ENCODE measurements at regions not wholly inside any gene's neighbourhood (a gene's known extent, or its start where the extent isn't known, plus 50 kb on each side); places are given as distances from the start of the nearest gene placed in this dataset.

DNA sequence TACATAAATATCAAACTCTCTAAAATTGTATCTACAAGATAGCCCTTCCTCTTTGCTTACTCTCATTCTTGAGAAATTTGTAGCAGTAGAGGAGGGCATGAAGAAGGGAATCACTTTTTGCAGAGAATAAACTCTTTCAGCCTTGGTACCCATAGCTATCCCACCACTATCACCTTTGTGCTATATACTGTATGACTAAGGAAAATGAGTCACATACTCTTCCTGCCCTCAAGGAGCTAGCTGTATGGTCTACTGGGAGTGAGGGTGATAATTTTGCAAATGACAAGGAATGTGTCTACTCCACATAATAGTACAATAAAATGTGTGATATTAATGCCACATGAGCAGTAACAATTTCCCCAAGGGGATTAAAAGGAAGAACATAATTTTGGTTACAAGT lies 184.6 kb upstream of the WSB1 start:
- Histone ChIP-seq H4K8ac (ENCODE audit: low read length) (no peak overlapping the region), H2BK12ac (ENCODE audit: low read length in 2 of 2) (no peak overlapping the region), H2BK15ac (ENCODE audit: low read depth, poor library complexity, severe bottlenecking) (no peak overlapping the region), H3K23ac (ENCODE audit: low read length in 2 of 2) (no peak overlapping the region), H3K9ac (ENCODE audit: low read length) (no peak overlapping the region), H3K4me3 (ENCODE audit: insufficient read depth in 1 of 2, low read depth in 1 of 2, low read length in 2 of 2) (no peak overlapping the region), H3K9me3 (ENCODE audit: control insufficient read depth, low read length) (no peaks in the 10 kb centered on the region), H2AFZ (ENCODE audit: low read depth, low read length) (no peak overlapping the region), H3K18ac (ENCODE audit: low read depth in 1 of 2, low read length in 2 of 2) (no peak overlapping the region), H3K14ac (ENCODE audit: low read length in 2 of 2) (no peak overlapping the region), H3K79me1 (replicated peaks; ENCODE audit: low read length, poor library complexity, severe bottlenecking) (no peaks in the 10 kb centered on the region), H2BK5ac (ENCODE audit: low read depth, low read length, poor library complexity, severe bottlenecking) (no peak overlapping the region), H3K27ac (ENCODE audit: low read length, poor library complexity, severe bottlenecking) (no peak overlapping the region), H2AK5ac (ENCODE audit: low read length, severe bottlenecking) (no peak overlapping the region), H3K27me3 (ENCODE audit: control insufficient read depth in 1 of 2, insufficient read depth in 1 of 2, low read length in 2 of 2) (no peaks in the 10 kb centered on the region), H3K4ac (ENCODE audit: low read depth in 1 of 2, low read length in 2 of 2) (no peak overlapping the region), H3K36me3 (ENCODE audit: control insufficient read depth in 1 of 2, insufficient read depth in 2 of 2, low read depth in 1 of 2, low read length in 2 of 2) (no peaks in the 10 kb centered on the region), H4K91ac (ENCODE audit: low read length) (no peak overlapping the region), H2BK120ac (ENCODE audit: low read depth, low read length) (no peak overlapping the region), H3K4me1 (ENCODE audit: control insufficient read depth, insufficient read depth, low read depth, low read length) (no peaks in the 10 kb centered on the region), H3K4me2 (ENCODE audit: low read length, poor library complexity, severe bottlenecking) (no peak overlapping the region)
- DNase-seq = no peak

GRCh38 chr17:27153005-27153404 lies 140.9 kb upstream of the WSB1 start:
- Histone ChIP-seq H3K4me1 (ENCODE audit: control insufficient read depth, insufficient read depth, low read depth, low read length) (no peaks in the 10 kb centered on the region), H4K8ac (ENCODE audit: low read length) (no peak overlapping the region), H3K36me3 (ENCODE audit: control insufficient read depth in 1 of 2, insufficient read depth in 2 of 2, low read depth in 1 of 2, low read length in 2 of 2) (no peaks in the 10 kb centered on the region), H2BK120ac (ENCODE audit: low read depth, low read length) (no peak overlapping the region), H2BK5ac (ENCODE audit: low read depth, low read length, poor library complexity, severe bottlenecking) (no peak overlapping the region), H3K23ac (ENCODE audit: low read length in 2 of 2) (no peak overlapping the region), H2BK12ac (ENCODE audit: low read length in 2 of 2) (no peak overlapping the region), H3K4ac (ENCODE audit: low read depth in 1 of 2, low read length in 2 of 2) (no peak overlapping the region), H3K4me2 (ENCODE audit: low read length, poor library complexity, severe bottlenecking) (no peak overlapping the region), H3K79me1 (replicated peaks; ENCODE audit: low read length, poor library complexity, severe bottlenecking) (no peaks in the 10 kb centered on the region), H3K14ac (ENCODE audit: low read length in 2 of 2) (no peak overlapping the region), H3K27ac (ENCODE audit: low read length, poor library complexity, severe bottlenecking) (no peak overlapping the region), H3K9me3 (ENCODE audit: control insufficient read depth, low read length) (no peaks in the 10 kb centered on the region), H2BK15ac (ENCODE audit: low read depth, poor library complexity, severe bottlenecking) (no peak overlapping the region), H4K91ac (ENCODE audit: low read length) (no peak overlapping the region), H3K9ac (ENCODE audit: low read length) (no peak overlapping the region), H3K27me3 (ENCODE audit: control insufficient read depth in 1 of 2, insufficient read depth in 1 of 2, low read length in 2 of 2) (no peaks in the 10 kb centered on the region), H2AK5ac (ENCODE audit: low read length, severe bottlenecking) (no peak overlapping the region), H3K18ac (ENCODE audit: low read depth in 1 of 2, low read length in 2 of 2) (no peak overlapping the region), H2AFZ (ENCODE audit: low read depth, low read length) (no peak overlapping the region), H3K4me3 (ENCODE audit: insufficient read depth in 1 of 2, low read depth in 1 of 2, low read length in 2 of 2) (no peak overlapping the region)
- 71% methylated on average over 4 of the region's 4 CpGs for WGBS
- no peak for DNase-seq

DNA sequence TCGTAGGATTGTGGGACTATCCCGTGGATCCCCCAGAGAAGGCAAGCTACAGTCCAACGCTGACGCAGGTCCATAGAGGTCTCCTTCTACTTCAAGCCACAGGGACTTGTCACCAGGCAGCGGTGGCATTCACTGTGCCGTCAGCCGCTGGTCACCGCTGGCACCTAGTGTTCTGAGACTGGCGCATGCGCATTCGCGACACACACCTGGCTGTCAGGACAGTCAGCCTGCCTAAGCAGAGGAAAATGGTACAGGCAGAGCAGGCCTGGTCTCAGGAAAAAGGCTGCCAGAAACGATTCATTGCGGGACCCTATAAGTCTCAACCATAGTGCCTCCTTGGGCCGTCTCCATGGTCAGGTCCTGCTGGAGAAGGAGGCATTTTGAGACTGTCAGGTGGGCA lies 138.0 kb upstream of the WSB1 start:
- no peak overlapping the region for H3K4me2 ChIP-seq (ENCODE audit: low read length, poor library complexity, severe bottlenecking)
- H2BK120ac ChIP-seq (ENCODE audit: low read depth, low read length) = no peak overlapping the region
- no peak overlapping the region for H3K27ac ChIP-seq (ENCODE audit: low read length, poor library complexity, severe bottlenecking)
- H3K79me1 ChIP-seq (replicated peaks; ENCODE audit: low read length, poor library complexity, severe bottlenecking) = no peaks in the 10 kb centered on the region
- no peak overlapping the region for H2BK5ac ChIP-seq (ENCODE audit: low read depth, low read length, poor library complexity, severe bottlenecking)
- H3K4ac ChIP-seq (ENCODE audit: low read depth in 1 of 2, low read length in 2 of 2) = no peak overlapping the region
- no peak for DNase-seq
- no peak overlapping the region for H2AFZ ChIP-seq (ENCODE audit: low read depth, low read length)
- no peaks in the 10 kb centered on the region for H3K27me3 ChIP-seq (ENCODE audit: control insufficient read depth in 1 of 2, insufficient read depth in 1 of 2, low read length in 2 of 2)
- H3K4me1 ChIP-seq (ENCODE audit: control insufficient read depth, insufficient read depth, low read depth, low read length) = no peaks in the 10 kb centered on the region
- H2BK12ac ChIP-seq (ENCODE audit: low read length in 2 of 2) = no peak overlapping the region
- H3K18ac ChIP-seq (ENCODE audit: low read depth in 1 of 2, low read length in 2 of 2) = no peak overlapping the region
- H2BK15ac ChIP-seq (ENCODE audit: low read depth, poor library complexity, severe bottlenecking) = no peak overlapping the region
- no peak overlapping the region for H3K4me3 ChIP-seq (ENCODE audit: insufficient read depth in 1 of 2, low read depth in 1 of 2, low read length in 2 of 2)
- no peak overlapping the region for H3K14ac ChIP-seq (ENCODE audit: low read length in 2 of 2)
- no peaks in the 10 kb centered on the region for H3K9me3 ChIP-seq (ENCODE audit: control insufficient read depth, low read length)
- H4K8ac ChIP-seq (ENCODE audit: low read length) = no peak overlapping the region
- H3K23ac ChIP-seq (ENCODE audit: low read length in 2 of 2) = no peak overlapping the region
- WGBS = 92% methylated on average over 15 of the region's 15 CpGs
- no peak overlapping the region for H3K9ac ChIP-seq (ENCODE audit: low read length)
- no peaks in the 10 kb centered on the region for H3K36me3 ChIP-seq (ENCODE audit: control insufficient read depth in 1 of 2, insufficient read depth in 2 of 2, low read depth in 1 of 2, low read length in 2 of 2)
- H4K91ac ChIP-seq (ENCODE audit: low read length) = no peak overlapping the region
- no peak overlapping the region for H2AK5ac ChIP-seq (ENCODE audit: low read length, severe bottlenecking)

GRCh38 chr17:27157297-27157696 lies 136.6 kb upstream of the WSB1 start:
- no peak overlapping the region for H2BK5ac ChIP-seq (ENCODE audit: low read depth, low read length, poor library complexity, severe bottlenecking)
- no peak overlapping the region for H3K23ac ChIP-seq (ENCODE audit: low read length in 2 of 2)
- no peaks in the 10 kb centered on the region for H3K9me3 ChIP-seq (ENCODE audit: control insufficient read depth, low read length)
- no peak overlapping the region for H3K9ac ChIP-seq (ENCODE audit: low read length)
- H2AK5ac ChIP-seq (ENCODE audit: low read length, severe bottlenecking) = no peak overlapping the region
- no peak for DNase-seq
- H2BK12ac ChIP-seq (ENCODE audit: low read length in 2 of 2) = no peak overlapping the region
- H3K27me3 ChIP-seq (ENCODE audit: control insufficient read depth in 1 of 2, insufficient read depth in 1 of 2, low read length in 2 of 2) = no peaks in the 10 kb centered on the region
- no peak overlapping the region for H3K18ac ChIP-seq (ENCODE audit: low read depth in 1 of 2, low read length in 2 of 2)
- no peak overlapping the region for H3K27ac ChIP-seq (ENCODE audit: low read length, poor library complexity, severe bottlenecking)
- H2AFZ ChIP-seq (ENCODE audit: low read depth, low read length) = no peak overlapping the region
- no peaks in the 10 kb centered on the region for H3K4me1 ChIP-seq (ENCODE audit: control insufficient read depth, insufficient read depth, low read depth, low read length)
- H2BK15ac ChIP-seq (ENCODE audit: low read depth, poor library complexity, severe bottlenecking) = no peak overlapping the region
- H4K8ac ChIP-seq (ENCODE audit: low read length) = no peak overlapping the region
- H3K4ac ChIP-seq (ENCODE audit: low read depth in 1 of 2, low read length in 2 of 2) = no peak overlapping the region
- H3K79me1 ChIP-seq (replicated peaks; ENCODE audit: low read length, poor library complexity, severe bottlenecking) = no peaks in the 10 kb centered on the region
- no peaks in the 10 kb centered on the region for H3K36me3 ChIP-seq (ENCODE audit: control insufficient read depth in 1 of 2, insufficient read depth in 2 of 2, low read depth in 1 of 2, low read length in 2 of 2)
- H3K4me3 ChIP-seq (ENCODE audit: insufficient read depth in 1 of 2, low read depth in 1 of 2, low read length in 2 of 2) = no peak overlapping the region
- 72% methylated on average over 8 of the region's 8 CpGs for WGBS
- no peak overlapping the region for H3K14ac ChIP-seq (ENCODE audit: low read length in 2 of 2)
- no peak overlapping the region for H4K91ac ChIP-seq (ENCODE audit: low read length)
- no peak overlapping the region for H2BK120ac ChIP-seq (ENCODE audit: low read depth, low read length)
- no peak overlapping the region for H3K4me2 ChIP-seq (ENCODE audit: low read length, poor library complexity, severe bottlenecking)
